Suprapubic skin (tissue), 4 donors: ENCODE measurements at regions not wholly inside any gene's neighbourhood (a gene's known extent, or its start where the extent isn't known, plus 50 kb on each side); places are given as distances from the start of the nearest gene placed in this dataset.

Source experiments
- DNase-seq, 2 donors: peaks; one replicate each; pipeline ENCODE4 v3.0.0-alpha.2; 2019; ENCODE audit warnings: low spot score in 2 of 2
- H3K27ac ChIP-seq: fragments of 200-600 bp; sonication (generic); one replicate; pipeline ENCODE4 v1.5.1; 2019
- H3K27me3 ChIP-seq: fragments of 200-600 bp; sonication (generic); one replicate; pipeline ENCODE4 v1.5.1; 2019
- H3K36me3 ChIP-seq: fragments of 200-600 bp; sonication (generic); one replicate; pipeline ENCODE4 v1.5.1; 2019
- H3K4me1 ChIP-seq: fragments of 200-600 bp; sonication (generic); one replicate; pipeline ENCODE4 v1.5.1; 2019
- H3K4me3 ChIP-seq: fragments of 200-600 bp; sonication (generic); one replicate; pipeline ENCODE4 v1.5.1; 2019; ENCODE audit warnings: mild to moderate bottlenecking
- H3K9me3 ChIP-seq: fragments of 200-600 bp; sonication (generic); one replicate; pipeline ENCODE4 v1.5.1; 2019
- EP300 ChIP-seq: sonication (generic); formaldehyde crosslinking; IDR thresholded peaks from one replicate; pipeline ENCODE4 v1.6.1; 2017; ENCODE audit warnings: antibody characterized with exemption
- POLR2A ChIP-seq, 2 donors: fragments of 450-650 bp; IDR thresholded peaks; one replicate each; pipeline ENCODE4 v1.6.1; 2017; ENCODE audit warnings: antibody characterized with exemption in 2 of 2, mild to moderate bottlenecking in 2 of 2, moderate library complexity in 2 of 2
- POLR2AphosphoS5 ChIP-seq, 3 donors: sonication (generic); formaldehyde crosslinking; IDR thresholded peaks; one replicate each; pipeline ENCODE4 v1.6.1; 2017; ENCODE audit warnings: antibody characterized with exemption in 3 of 3
- whole genome bisulfite sequencing: methylation state at CpG from one replicate; pipeline ENCODE4 v1.1.5; 2018; 5-methylcytosine and 5-hydroxymethylcytosine counted together
- TF ChIP-seq, protein P1 (sequence below), 2 donors: fragments of 200-600 bp in 1 of 2; fragments of 450-650 bp in 1 of 2; sonication (generic) in 1 of 2; IDR thresholded peaks; one replicate each; pipeline ENCODE4 v1.5.1; 2016 to 2019; ENCODE audit warnings: antibody characterized with exemption in 2 of 2, mild to moderate bottlenecking in 1 of 2, moderate library complexity in 1 of 2

DNA sequence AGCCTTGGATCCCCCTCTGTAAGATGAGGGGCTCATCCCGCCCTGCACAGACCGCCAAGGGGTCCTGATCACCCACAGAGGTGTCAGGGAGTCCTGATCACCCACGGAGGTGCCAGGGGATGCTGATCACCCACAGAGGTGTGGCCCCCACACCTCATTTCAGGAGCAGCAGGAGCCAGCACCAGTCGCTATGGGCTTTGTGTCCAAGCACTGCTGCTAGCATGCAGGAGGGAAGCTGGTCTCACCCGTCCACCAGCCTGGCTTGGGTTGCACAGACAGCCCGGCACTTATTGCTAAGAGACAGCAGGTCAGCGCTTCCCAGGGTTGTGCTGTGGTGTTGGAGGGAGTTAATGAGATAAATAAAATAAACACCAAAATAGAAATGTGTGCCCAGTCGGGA is 88.5 kb downstream of the ADRA2C start:
- peaks cover 71% of the 10 kb centered on the region for H3K27me3 ChIP-seq
- peaks cover 6% of the 10 kb centered on the region for H3K9me3 ChIP-seq
- no peaks in the 10 kb centered on the region for H3K4me1 ChIP-seq
- H3K36me3 ChIP-seq: no peaks in the 10 kb centered on the region
- TF ChIP-seq EP300: no peak
- no peak for TF ChIP-seq POLR2A (IDR thresholded peaks at IDR 0.05)
- TF ChIP-seq, protein P1, sequence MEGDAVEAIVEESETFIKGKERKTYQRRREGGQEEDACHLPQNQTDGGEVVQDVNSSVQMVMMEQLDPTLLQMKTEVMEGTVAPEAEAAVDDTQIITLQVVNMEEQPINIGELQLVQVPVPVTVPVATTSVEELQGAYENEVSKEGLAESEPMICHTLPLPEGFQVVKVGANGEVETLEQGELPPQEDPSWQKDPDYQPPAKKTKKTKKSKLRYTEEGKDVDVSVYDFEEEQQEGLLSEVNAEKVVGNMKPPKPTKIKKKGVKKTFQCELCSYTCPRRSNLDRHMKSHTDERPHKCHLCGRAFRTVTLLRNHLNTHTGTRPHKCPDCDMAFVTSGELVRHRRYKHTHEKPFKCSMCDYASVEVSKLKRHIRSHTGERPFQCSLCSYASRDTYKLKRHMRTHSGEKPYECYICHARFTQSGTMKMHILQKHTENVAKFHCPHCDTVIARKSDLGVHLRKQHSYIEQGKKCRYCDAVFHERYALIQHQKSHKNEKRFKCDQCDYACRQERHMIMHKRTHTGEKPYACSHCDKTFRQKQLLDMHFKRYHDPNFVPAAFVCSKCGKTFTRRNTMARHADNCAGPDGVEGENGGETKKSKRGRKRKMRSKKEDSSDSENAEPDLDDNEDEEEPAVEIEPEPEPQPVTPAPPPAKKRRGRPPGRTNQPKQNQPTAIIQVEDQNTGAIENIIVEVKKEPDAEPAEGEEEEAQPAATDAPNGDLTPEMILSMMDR (IDR thresholded peaks at IDR 0.05): no peak
- TF ChIP-seq POLR2AphosphoS5 (IDR thresholded peaks at IDR 0.05): no peak
- H3K4me3 ChIP-seq: no peak overlapping the region
- H3K27ac ChIP-seq: no peak overlapping the region
- 68% methylated on average over 4 of the region's 8 CpGs for WGBS
- no peak for DNase-seq

DNA sequence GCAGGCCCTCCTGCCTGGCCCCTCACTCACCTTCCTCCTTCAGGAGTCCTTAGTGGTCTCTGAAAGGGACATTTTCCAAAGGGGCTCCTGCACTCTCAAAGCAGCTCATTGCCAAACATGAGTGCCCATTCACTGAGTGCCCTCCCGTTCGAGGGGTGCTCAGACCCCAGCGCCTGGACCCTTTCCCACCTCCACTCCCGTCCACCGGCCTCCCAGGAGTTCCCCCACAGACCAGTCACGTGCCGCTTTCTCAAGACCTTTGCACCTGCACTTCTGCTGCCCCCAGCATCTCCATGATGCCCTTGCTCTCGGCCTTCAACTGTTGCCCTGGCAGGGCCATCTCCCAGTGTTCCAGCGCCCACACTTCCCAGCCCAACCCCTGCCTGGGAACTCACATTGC is 89.5 kb downstream of the ADRA2C start:
- no peak for DNase-seq
- Histone ChIP-seq H3K27ac (no peak overlapping the region), H3K9me3 (no peaks in the 10 kb centered on the region), H3K27me3 (peaks cover 77% of the 10 kb centered on the region), H3K4me3 (no peak overlapping the region), H3K36me3 (no peaks in the 10 kb centered on the region), H3K4me1 (no peaks in the 10 kb centered on the region)
- 80% methylated on average over 9 of the region's 9 CpGs for WGBS
- TF ChIP-seq EP300: no peak

DNA sequence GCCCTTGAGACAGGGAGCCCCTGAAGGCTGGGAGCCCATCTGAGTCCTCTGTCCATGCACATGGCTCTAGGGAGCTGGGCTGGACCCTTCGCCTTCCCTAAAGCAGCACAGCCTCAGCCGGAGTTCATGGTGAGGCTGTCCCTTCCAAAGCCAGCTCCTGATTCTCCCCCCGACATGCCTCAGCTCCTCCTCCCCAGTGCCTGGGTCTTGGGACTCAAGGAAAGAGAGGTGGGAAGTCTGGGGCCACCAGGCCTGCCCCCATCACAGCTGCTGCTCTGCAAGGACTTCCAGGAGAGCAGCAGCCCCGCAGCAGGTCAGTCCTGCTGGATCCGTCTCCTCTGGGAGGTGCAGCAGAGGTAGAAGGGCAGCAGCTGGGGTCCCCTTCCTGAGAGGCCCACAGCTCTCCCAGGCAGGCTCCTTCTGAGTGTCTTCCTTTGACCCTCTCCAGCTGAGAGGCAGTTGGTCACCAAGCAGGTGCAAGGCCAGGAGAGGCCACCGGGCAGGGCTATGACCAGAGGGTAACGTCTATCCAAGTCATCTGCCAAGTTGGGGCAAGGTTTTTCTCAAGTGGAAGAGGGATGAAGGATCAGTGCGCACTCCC is 90.5 kb downstream of the ADRA2C start:
- 69% methylated on average over 8 of the region's 8 CpGs for WGBS
- H3K9me3 ChIP-seq: no peaks in the 10 kb centered on the region
- no peak overlapping the region for H3K27ac ChIP-seq

DNA sequence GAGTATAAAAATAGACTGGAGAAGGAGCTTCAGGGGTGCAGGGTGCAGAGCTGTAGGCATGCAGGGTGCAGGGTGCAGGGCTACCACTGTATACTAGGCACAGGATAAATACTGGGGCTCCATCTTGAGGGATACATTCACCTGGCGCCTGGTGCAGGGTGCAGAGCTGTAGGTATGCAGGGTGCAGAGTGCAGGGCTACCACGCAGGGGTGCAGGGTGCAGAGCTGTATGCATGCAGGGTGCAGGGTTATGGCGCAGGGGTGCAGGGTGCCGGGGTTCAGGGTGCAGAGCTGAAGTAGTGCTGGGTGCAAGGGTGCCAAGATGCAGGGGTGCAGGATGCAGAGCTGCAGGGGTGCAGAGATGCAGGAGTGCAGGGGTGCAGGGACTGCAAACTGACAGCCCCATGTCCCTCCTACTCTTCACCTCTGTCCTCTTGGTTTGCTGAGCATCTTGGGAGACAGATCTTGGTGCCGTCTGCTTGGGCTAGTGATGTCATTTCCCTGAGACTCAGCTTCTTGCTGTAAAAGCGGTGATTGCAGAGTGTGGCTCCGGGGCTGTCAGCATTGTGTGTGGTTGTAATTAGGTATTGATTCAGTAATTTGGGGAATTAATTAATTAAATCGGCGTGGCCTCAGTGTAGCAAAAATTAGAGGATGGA is 91.2 kb downstream of the ADRA2C start:
- H3K36me3 ChIP-seq: no peaks in the 10 kb centered on the region
- H3K4me1 ChIP-seq: no peaks in the 10 kb centered on the region
- no peak for DNase-seq
- WGBS: 50% methylated on average over 9 of the region's 9 CpGs
- no peak overlapping the region for H3K4me3 ChIP-seq
- no peak for TF ChIP-seq EP300
- no peak for TF ChIP-seq POLR2AphosphoS5 (IDR thresholded peaks at IDR 0.05)
- TF ChIP-seq POLR2A (IDR thresholded peaks at IDR 0.05): no peak
- TF ChIP-seq, protein P1 (IDR thresholded peaks at IDR 0.05): no peak
- no peak overlapping the region for H3K27ac ChIP-seq
- no peaks in the 10 kb centered on the region for H3K9me3 ChIP-seq
- peaks cover 72% of the 10 kb centered on the region for H3K27me3 ChIP-seq

More for the DNA sequence above, 90.5 kb downstream of the ADRA2C start:
- peaks cover 74% of the 10 kb centered on the region for H3K27me3 ChIP-seq
- no peaks in the 10 kb centered on the region for H3K36me3 ChIP-seq
- no peak for DNase-seq
- TF ChIP-seq, protein P1 (IDR thresholded peaks at IDR 0.05): no peak
- TF ChIP-seq POLR2A (IDR thresholded peaks at IDR 0.05) (no peak), EP300 (no peak), POLR2AphosphoS5 (IDR thresholded peaks at IDR 0.05) (no peak)
- H3K4me1 ChIP-seq: no peaks in the 10 kb centered on the region
- H3K4me3 ChIP-seq: no peak overlapping the region

DNA sequence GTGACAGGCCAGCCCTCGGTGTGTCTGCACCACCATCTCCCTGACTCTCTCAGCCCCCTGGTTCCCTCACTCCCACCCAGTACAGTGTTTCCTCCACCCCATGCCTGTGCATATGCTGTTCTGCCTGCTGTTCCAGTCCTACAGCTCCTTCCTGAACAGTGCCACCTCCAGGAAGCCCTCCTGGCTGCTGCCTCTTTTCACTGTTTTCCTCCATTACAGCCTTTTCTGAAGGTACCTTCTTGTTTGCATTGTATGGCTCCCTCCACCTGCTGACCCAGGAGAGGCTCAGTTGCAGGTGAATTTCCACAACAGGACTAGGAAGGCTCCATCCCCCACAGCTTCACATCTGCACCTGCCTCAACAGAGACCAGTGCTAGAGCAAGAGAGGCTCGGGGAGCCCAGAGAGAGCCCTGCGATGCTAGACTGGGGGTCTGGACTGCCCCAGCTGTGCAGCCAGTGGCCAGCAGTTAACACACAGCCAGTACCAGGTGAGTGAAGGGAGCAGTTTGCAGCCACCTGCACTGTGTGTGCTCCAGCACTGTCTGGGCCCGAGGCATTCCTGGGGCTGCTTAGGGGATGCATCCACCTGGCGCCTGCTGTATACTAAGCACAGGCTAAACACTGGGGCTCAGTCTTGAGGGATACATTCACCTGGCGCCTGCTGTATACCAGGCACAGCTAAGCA is 92.0 kb downstream of the ADRA2C start:
- no peaks in the 10 kb centered on the region for H3K9me3 ChIP-seq
- DNase-seq: no peak
- H3K36me3 ChIP-seq: no peaks in the 10 kb centered on the region
- peaks cover 3% of the 10 kb centered on the region for H3K4me1 ChIP-seq
- WGBS: 35% methylated on average over 3 of the region's 6 CpGs
- H3K4me3 ChIP-seq: no peak overlapping the region
- TF ChIP-seq, protein P1 (IDR thresholded peaks at IDR 0.05): no peak
- no peak for TF ChIP-seq POLR2A (IDR thresholded peaks at IDR 0.05)
- no peak for TF ChIP-seq POLR2AphosphoS5 (IDR thresholded peaks at IDR 0.05)
- no peak for TF ChIP-seq EP300
- H3K27me3 ChIP-seq: peaks cover 80% of the 10 kb centered on the region
- H3K27ac ChIP-seq: no peak overlapping the region
